Peyer's patch (tissue), 4 donors: ENCODE measurements at regions not wholly inside any gene's neighbourhood (a gene's known extent, or its start where the extent isn't known, plus 50 kb on each side); places are given as distances from the start of the nearest gene placed in this dataset.

ENCODE experiments used
- DNase-seq, 3 donors: peaks; one replicate each; pipeline ENCODE4 v3.0.0-alpha.2; 2017 to 2019
- H3K27ac ChIP-seq, 4 donors: fragments of 200-600 bp; sonication (generic); one replicate each; pipeline ENCODE4 v1.5.1; 2016 to 2019
- H3K27me3 ChIP-seq, 2 donors: fragments of 200-600 bp; sonication (generic); one replicate each; pipeline ENCODE4 v1.5.1; 2019
- H3K36me3 ChIP-seq, 3 donors: fragments of 200-600 bp; sonication (generic); one replicate each; pipeline ENCODE4 v1.5.1; 2016 to 2019
- H3K4me1 ChIP-seq, 4 donors: fragments of 200-600 bp; sonication (generic); one replicate each; pipeline ENCODE4 v1.5.1; 2016 to 2019
- H3K4me3 ChIP-seq, 4 donors: fragments of 200-600 bp; sonication (generic); 1 replicate in 3 of 4; 2 replicates in 1 of 4; pipeline ENCODE4 v1.5.1; 2016 to 2019; ENCODE audit warnings: mild to moderate bottlenecking in 1 of 4
- H3K9me3 ChIP-seq, 4 donors: fragments of 200-600 bp; sonication (generic); one replicate each; pipeline ENCODE4 v1.5.1; 2016 to 2019; ENCODE audit warnings: mild to moderate bottlenecking in 1 of 4
- CTCF ChIP-seq, 6 experiments: fragments of 450-650 bp in 4 of 6; fragments of 200-600 bp in 2 of 6; sonication (generic) in 1 of 6; IDR thresholded peaks; one replicate each; pipeline ENCODE4 v1.5.1; 2017 to 2019; ENCODE audit warnings: antibody characterized with exemption in 6 of 6, mild to moderate bottlenecking in 3 of 6, moderate library complexity in 1 of 6
- POLR2A ChIP-seq, 2 donors: fragments of 450-650 bp; IDR thresholded peaks; one replicate each; pipeline ENCODE4 v1.5.1; 2017; ENCODE audit warnings: antibody characterized with exemption in 2 of 2, mild to moderate bottlenecking in 2 of 2, moderate library complexity in 2 of 2

GRCh38 chr5:114176356-114176755, 185.5 kb upstream of the KCNN2 start:
- no peak for TF ChIP-seq CTCF (IDR thresholded peaks at IDR 0.05)
- Histone ChIP-seq H3K27me3 (no peaks in the 10 kb centered on the region), H3K27ac (no peak overlapping the region), H3K4me3 (no peak overlapping the region), H3K4me1 (no peaks in the 10 kb centered on the region), H3K9me3 (no peaks in the 10 kb centered on the region), H3K36me3 (no peaks in the 10 kb centered on the region)
- no peak for DNase-seq

- H3K36me3 ChIP-seq: no peaks in the 10 kb centered on the region
- no peaks in the 10 kb centered on the region for H3K27me3 ChIP-seq
- H3K9me3 ChIP-seq: no peaks in the 10 kb centered on the region
- no peak overlapping the region for H3K4me3 ChIP-seq
- H3K27ac ChIP-seq: no peak overlapping the region
- no peaks in the 10 kb centered on the region for H3K4me1 ChIP-seq
- TF ChIP-seq CTCF (IDR thresholded peaks at IDR 0.05) (no peak), POLR2A (IDR thresholded peaks at IDR 0.05) (no peak)
- DNase-seq: no peak
These were observed 182.7 kb upstream of the KCNN2 start for GRCh38 chr5:114179134-114179533.

GRCh38 chr5:114184006-114184405, 177.9 kb upstream of the KCNN2 start:
- Histone ChIP-seq H3K27me3 (no peaks in the 10 kb centered on the region), H3K36me3 (no peaks in the 10 kb centered on the region), H3K27ac (no peak overlapping the region), H3K4me1 (no peaks in the 10 kb centered on the region), H3K9me3 (no peaks in the 10 kb centered on the region), H3K4me3 (no peak overlapping the region)
- DNase-seq: no peak
- no peak for TF ChIP-seq CTCF (IDR thresholded peaks at IDR 0.05)
- TF ChIP-seq POLR2A (IDR thresholded peaks at IDR 0.05): no peak

GRCh38 chr5:114185274-114185673, 176.6 kb upstream of the KCNN2 start:
- DNase-seq: no peak
- no peaks in the 10 kb centered on the region for H3K9me3 ChIP-seq
- H3K4me3 ChIP-seq: no peak overlapping the region
- no peak overlapping the region for H3K27ac ChIP-seq
- no peaks in the 10 kb centered on the region for H3K27me3 ChIP-seq
- H3K4me1 ChIP-seq: no peaks in the 10 kb centered on the region
- no peaks in the 10 kb centered on the region for H3K36me3 ChIP-seq
- TF ChIP-seq POLR2A (IDR thresholded peaks at IDR 0.05): no peak
- no peak for TF ChIP-seq CTCF (IDR thresholded peaks at IDR 0.05)

GRCh38 chr5:114191441-114191840, 170.4 kb upstream of the KCNN2 start:
- Histone ChIP-seq H3K27ac (no peak overlapping the region), H3K36me3 (no peaks in the 10 kb centered on the region), H3K4me1 (no peaks in the 10 kb centered on the region), H3K9me3 (no peaks in the 10 kb centered on the region), H3K27me3 (no peaks in the 10 kb centered on the region), H3K4me3 (no peak overlapping the region)
- TF ChIP-seq POLR2A (IDR thresholded peaks at IDR 0.05) (no peak), CTCF (IDR thresholded peaks at IDR 0.05) (no peak)
- DNase-seq: no peak

- no peaks in the 10 kb centered on the region for H3K9me3 ChIP-seq
- no peak for DNase-seq
- TF ChIP-seq POLR2A (IDR thresholded peaks at IDR 0.05) (no peak), CTCF (IDR thresholded peaks at IDR 0.05) (no peak)
- H3K4me1 ChIP-seq: no peaks in the 10 kb centered on the region
- H3K27ac ChIP-seq: no peak overlapping the region
- H3K36me3 ChIP-seq: no peaks in the 10 kb centered on the region
- no peaks in the 10 kb centered on the region for H3K27me3 ChIP-seq
- no peak overlapping the region for H3K4me3 ChIP-seq
These were observed 169.8 kb upstream of the KCNN2 start for GRCh38 chr5:114192108-114192507.
